Activated CD4-positive, alpha-beta T cell treated with anti-CD3 and anti-CD28 coated beads, Interleukin-2, amount 50 U/mL, for 16 hours (primary cell): ENCODE measurements at regions not wholly inside any gene's neighbourhood (a gene's known extent, or its start where the extent isn't known, plus 50 kb on each side); places are given as distances from the start of the nearest gene placed in this dataset.

ENCODE experiments used
- DNase-seq: peaks from one replicate; pipeline ENCODE4 v3.0.0-alpha.2; 2020

GRCh38 chr20:22464312-22465003 is 119.9 kb downstream of the FOXA2 start:
- no peak for DNase-seq

- DNase-seq: no peak
These were observed 121.1 kb downstream of the FOXA2 start for GRCh38 chr20:22462975-22463914.

- no peak for DNase-seq
These were observed 123.6 kb downstream of the FOXA2 start for GRCh38 chr20:22460803-22461202.

DNA sequence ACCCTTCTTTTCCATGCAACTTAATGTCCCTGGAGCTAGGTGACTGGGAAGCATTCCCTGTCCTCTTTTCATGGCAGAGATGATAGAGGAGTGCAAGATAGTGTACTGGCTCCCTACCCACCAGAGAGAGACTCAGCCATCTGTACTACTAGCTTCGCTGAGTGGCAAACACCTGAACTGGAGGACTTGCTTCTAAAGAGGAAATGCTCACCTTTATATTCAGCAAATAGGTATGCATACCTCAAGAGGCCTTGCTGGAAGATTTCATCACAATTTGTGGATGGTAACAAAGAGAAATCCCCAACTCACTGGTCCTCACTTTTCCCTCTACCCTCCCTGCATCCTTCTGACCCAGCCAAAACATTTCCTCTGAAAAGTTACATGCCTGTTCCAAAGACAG is 124.1 kb downstream of the FOXA2 start:
- DNase-seq: no peak

GRCh38 chr20:22459754-22460153 is 124.6 kb downstream of the FOXA2 start:
- DNase-seq: no peak

GRCh38 chr20:22456109-22456508 is 128.3 kb downstream of the FOXA2 start:
- no peak for DNase-seq

GRCh38 chr20:22455259-22455658 is 129.1 kb downstream of the FOXA2 start:
- DNase-seq: no peak

DNA sequence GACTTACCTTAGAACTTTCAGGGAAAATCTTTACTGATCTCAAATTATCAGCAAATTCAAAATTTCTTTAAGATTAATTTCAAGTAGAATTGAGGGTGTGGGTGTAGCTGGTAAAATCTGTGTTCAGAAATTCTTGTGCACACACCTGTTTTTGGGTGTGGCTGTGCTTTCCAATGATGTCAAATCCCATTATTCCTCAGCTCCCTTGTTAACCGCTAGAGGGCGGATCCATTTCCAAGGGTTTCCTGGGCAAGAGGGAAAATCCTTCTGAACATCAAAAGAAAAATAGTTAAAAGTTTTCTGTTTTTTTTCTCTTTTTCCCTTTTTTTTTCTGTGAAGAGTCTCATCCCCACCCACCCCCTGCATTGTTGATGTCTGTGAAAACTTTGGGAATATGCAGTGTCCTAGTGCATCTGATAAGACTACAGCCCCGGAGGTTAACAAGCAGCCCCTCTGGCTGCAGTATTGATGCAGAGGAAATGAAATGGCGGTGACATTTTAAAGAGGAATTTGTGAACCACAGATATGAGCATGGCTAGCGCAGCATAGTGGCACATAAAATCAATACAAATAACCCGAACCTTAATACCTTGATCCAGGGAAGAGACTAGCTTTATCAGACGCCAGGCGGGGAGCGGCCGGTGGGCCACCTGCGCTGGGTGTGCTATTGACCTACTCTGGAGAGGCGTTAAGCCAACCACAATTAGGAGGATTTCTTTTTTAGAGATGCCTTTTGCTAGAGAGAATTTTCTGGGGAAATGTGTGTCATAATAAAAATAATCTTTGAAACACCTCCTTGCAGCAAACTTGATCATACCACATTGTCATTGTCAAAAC is 130.9 kb downstream of the FOXA2 start:
- no peak for DNase-seq

DNA sequence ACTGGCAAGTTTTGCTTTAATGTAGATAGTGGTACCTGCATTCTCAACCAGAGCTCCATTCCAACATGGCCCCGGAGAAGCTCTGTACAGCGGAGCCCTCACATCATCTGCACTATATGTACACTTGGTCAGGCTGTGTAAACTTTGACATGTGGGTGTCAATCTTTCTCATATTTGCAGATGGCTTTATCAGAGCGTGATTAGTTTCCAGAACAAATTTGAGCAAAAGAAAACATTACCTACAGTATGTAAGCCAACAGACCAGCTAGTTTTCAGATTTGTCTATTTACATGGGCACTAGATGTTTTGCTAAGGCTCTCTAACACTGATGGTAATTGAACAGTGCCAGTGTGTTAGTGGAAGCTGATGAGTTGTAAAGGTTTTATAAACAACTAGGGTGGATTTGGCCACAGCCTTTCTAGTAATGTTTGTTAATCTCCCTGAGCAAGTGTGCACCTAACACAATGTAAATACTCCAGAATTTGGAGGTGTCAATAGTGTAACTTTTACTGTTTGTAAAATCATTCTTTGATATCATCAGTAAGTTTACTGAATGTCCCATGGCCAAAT is 131.8 kb downstream of the FOXA2 start:
- no peak for DNase-seq

GRCh38 chr20:22450537-22450936 is 133.8 kb downstream of the FOXA2 start:
- DNase-seq: no peak

- no peak for DNase-seq
These were observed 135.0 kb downstream of the FOXA2 start for GRCh38 chr20:22449188-22449973.

DNA sequence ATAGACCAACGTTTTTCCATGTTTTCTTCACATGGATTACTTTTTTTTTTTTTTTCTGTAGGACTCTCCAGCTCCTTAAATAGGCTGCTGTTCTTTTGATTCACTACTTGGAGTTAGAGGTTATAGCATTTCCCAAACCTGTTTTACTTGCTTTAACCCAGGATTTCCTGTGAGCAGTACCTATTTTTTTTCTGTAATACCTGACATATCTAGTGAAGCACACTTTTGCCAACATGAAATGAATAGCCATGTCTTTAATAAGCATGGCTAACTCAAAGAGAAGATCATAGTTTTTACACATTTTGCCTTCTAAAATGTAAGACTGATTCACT is 137.0 kb downstream of the FOXA2 start:
- DNase-seq: no peak

DNA sequence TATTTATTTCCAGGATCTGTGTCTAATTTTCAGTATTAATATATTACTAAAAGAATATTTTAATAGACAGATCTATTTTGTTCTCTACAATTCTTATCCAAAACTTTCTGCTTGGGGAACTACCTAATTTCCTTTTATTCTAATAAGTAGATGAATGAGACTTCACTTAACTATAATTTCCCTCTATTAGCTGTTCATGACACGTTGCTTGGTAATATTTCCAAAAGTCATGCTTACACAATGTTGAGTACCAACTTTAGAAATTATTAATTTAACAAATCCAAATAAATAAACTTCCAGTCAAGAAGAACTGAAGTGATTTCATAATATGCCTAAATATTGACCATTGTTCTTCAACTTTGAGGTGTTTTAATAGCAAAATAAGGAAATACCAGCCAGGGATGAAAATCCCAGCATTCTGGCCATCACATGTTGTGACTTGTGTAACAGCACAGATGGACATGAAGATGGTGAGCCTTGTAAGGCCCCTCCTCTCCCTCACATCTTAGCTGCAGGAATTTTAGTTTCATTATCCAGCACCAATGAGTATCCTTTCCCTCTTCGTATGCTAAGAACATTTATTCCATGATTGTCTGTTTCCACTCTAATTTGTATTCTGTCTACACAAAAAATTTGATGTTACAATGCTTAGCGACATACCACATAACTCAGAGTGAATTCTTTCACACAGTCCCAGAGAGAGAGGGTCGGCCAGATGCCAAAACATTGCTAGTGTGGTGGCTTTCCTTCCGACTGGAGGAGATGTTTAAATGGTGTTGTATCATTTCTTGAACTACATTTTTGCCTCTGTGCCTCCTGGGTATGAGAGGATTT is 137.5 kb downstream of the FOXA2 start:
- no peak for DNase-seq

DNA sequence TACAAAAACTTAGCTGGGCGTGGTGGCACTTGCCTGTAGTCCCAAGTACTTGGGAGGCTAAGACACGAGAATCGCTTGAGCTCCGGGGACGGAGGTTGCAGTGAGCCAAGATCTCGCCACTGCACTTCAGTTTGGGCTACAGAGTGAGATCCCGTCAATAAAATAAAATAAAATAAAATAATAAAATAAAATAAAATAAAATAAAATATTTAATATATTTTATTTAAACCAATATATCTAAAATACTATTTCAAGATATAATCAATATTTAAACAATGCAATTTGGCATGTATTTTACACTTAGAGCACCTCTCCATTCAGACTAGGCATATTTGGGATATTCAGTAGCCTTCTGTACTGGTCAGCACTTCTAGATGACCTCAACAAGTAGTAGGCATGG is 142.1 kb downstream of the FOXA2 start:
- DNase-seq: no peak

DNA sequence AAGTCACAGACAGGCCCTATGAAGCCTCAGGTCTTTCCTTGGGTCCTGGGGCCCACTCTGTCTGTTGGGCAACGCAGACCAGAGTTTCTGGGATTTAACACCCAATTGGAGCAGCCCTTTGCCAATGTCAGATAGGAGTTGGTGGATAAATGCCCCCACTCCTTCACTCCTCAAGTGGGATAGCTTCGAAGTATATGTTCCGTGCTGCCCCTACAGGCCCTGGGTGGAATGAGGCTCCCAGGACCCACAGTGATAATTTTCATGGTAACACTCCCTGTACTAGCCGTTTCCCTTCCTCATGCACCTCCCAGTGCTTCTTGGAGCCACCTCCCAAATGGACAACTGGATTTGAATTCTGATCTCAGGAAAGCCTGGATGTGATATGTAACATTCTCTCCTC is 145.4 kb downstream of the FOXA2 start:
- no peak for DNase-seq

- DNase-seq: no peak
These were observed 146.0 kb downstream of the FOXA2 start for GRCh38 chr20:22438346-22438745.

- no peak for DNase-seq
These were observed 147.0 kb downstream of the FOXA2 start for GRCh38 chr20:22437354-22437753.

- DNase-seq: no peak
These were observed 153.0 kb downstream of the FOXA2 start for GRCh38 chr20:22431419-22431818.

DNA sequence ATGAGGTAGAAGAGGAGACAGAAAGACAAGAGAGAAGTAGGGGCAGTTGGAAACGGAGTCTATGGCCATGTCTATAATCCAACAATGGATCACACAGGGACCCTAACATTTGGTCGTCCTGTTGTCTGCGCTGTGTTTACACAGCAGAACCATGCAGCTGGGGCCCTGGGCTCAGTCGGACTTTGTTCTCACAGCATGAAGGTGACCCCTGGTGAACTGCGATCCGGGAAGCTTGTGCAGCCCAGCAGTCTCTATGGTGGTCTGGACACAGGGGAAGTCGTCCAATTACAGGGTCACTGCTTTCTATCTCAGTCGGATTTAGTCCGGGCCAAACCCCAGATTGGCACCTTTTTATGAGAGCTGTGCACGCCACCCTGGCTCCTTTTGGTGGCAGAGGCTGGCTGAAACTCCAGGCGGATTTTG is 153.6 kb downstream of the FOXA2 start:
- DNase-seq: no peak

DNA sequence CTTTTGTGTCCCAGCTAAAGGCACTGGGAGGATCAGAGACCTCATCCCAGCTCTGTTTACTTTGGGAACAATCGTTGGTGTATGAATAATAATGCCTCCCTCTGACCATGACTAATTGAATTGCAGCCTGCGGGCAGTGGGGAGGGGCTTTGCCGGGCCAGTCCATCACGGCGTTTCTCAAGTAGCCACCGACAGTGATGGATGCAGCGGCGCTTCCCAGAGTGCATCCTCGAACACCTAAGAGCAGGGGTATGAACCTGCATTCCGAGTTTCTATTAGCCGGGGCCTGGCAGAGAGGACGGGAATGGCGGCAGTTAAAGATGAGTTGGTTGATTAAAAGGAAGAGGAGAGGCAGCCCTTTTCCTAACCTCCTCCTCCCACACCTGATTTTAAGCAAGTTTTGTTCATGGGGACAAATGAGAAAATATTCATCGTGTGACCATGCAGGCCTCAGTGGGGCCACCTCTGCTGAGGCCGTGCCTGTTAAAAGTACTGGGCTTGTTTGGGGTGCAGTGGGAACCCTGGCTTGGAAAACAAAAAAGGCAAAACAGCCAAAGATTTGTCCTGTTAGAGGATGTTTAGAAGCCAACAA is 154.1 kb downstream of the FOXA2 start:
- DNase-seq: no peak
